GM18909 (cell line): ENCODE measurements at regions not wholly inside any gene's neighbourhood (a gene's known extent, or its start where the extent isn't known, plus 50 kb on each side); places are given as distances from the start of the nearest gene placed in this dataset.
"Not testable (repeated sequence)": the region's sequence is repeated elsewhere in the genome, so short reads cannot be mapped to it uniquely, and the experiment has no call there.

Experiments used
- ATAC-seq: cut with Tn5 transposase; IDR thresholded peaks from one replicate; pipeline ENCODE4 v1.9.1; 2021; ENCODE audit warnings: mild to moderate bottlenecking; ENCODE audit not compliant: unreplicated experiment, poor library complexity

DNA sequence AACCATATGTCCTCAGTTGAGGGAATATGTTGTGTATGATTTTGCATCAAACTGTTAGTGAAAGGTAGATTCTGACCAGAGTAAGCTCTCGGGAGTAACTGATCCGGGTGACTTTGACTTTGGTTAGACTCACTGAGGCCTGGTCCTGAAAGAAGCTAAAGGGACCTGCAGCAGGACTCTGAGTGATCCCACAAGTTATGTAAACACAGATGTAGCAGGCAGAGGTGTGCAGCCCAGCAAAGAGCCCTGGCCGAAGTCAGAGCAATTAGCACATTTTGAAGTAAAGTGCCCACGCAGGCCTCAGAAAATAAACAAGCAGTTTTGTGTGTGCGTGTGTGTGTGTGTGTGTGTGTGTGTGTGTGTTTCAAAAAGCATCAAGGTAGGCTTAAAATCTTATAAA, 245.6 kb upstream of the FERD3L start:
- ATAC-seq, result no peak

DNA sequence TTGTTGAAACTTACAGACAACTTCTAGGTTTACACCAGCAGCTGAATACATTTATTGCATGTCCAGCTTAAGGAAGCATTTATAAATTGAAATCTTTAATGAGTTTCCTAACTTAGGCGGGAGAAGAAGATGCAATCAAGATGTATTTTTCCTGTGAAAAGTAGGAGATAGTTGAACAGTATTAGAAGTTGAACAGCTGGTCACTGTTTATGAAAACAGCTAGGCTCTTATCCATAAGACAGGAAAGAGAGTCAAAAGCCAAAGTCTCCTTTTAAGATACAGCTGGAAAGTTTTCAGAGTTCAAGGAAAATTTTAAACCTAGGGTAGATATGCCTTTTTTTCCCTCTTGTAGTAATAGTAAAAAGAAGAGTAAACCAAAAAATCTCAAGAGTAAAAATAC, 236.1 kb upstream of the FERD3L start:
- ATAC-seq, result no peak

DNA sequence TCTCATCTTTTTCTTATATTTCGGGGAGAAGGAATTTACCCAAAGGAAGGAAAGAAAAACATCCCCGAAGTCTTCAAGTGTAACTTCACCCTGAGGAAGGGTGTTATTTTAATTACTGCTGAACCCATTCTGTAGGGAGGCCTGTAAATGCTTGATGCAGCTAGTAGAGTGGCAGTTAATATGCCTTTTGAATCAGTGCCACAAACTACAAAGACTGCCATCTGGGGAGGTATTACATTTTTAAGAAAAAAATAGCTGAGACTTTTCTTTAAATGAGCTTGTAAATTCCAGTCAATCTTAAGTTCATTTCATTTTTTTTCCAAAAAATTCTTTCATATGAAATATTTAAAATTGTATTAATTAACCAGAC, 233.1 kb upstream of the FERD3L start:
- no peak for ATAC-seq

DNA sequence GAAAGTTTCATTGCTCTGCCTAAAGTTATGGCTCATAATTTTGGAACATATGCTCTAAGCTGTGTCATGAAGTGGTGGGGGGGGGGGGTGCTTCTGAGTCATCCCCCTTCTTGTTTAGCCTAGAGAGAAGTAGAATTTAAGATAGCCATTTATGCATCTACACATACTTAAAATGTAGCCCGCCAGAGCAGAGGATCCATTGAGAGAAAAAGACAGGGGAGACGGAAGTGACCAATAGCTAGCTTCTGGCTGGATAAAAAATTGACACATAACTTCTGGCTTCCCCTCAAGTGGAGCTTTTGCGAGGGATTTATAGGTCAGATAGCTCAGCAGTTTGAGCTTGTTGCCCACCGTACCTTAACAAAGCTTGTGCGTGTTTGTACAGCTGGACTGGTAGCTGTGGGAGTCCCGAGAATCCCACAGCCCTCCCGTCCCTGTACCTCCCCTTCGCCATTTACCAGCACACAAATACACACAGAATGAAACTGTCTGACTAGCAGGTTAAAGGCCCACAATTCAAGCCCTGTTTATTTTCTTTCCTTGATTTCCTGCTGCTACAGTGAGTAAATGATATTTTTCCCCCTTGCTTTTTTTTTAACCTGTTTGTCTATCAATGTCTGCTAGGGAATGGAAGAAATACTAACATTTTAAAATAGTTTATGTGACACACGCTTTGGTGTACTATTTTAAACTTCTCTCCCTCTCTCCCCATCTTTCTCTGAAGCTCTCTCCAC, 232.6 kb upstream of the FERD3L start:
- ATAC-seq, result no peak

DNA sequence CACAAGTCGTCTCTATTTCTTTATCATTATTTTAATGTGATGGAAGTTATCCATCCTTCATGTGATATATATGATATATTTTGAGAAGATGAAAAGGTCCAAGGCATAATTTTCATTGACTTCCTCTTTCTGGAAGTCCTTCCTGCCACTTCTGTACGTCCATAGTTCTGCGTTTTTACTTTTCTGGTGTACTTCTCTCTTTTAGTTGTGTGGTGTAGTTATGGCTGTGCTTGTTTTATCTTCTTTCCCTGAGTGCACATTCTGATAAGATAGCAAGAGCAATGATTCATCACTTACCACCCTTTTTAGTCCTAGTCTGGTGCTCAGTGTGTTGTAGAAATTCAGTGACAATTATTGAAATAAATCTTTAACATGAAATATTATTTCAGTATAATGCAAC, 231.3 kb upstream of the FERD3L start:
- ATAC-seq, result no peak

DNA sequence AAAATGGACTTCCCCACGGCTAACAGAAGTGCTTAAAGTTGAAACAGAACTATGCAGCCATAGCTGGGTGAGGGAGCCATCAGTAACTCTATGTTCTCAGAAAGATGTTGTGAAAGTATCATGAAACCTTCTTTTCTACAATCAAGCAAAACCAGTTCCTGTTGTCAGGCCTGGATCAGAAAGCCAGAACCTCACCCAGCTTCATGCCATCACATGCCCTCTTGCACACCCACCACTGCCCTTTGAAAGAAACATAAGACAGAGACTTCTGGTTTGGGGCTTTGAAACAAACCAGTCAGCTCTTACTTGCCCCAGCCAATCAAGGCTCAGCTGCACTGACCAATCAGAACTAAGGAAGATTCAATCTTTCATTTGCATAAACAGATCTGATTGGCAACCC, 230.8 kb upstream of the FERD3L start:
- ATAC-seq, result no peak

DNA sequence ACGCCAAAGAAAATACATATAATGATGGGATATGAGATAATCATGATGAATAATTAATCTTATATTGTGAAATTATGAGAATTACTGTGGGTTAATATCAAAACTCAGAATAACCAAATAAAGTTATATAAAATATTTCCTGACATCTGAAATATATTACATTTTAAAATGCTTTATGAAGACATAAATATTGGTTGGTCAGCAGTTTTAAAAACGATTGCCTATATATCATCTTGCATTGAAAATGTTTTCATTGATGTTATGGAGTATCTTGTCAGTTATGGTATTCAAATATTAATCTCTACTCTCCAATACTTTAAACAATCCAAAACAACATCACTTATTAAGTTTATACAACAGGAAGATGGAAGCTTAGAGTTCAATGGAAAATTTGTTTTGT, 228.1 kb upstream of the FERD3L start:
- ATAC-seq, result no peak

DNA sequence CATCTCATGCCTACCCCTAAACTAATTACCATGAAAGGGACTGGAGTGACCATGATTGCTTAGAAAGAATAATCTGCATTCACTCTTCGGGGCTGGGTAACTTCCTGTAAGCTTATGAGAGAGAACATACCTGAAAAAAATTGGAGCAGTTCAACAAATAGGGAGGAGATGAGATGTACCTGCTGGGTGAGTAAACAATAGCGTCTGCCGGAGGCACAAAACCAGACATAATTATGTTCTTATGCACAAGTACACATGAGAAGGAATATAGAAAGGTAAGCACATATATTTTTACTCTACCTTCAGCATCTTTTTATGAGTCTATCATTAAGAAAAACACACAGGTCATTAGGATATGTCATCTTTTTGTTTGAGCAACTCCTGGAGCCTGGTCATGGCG, 224.6 kb upstream of the FERD3L start:
- no peak for ATAC-seq

DNA sequence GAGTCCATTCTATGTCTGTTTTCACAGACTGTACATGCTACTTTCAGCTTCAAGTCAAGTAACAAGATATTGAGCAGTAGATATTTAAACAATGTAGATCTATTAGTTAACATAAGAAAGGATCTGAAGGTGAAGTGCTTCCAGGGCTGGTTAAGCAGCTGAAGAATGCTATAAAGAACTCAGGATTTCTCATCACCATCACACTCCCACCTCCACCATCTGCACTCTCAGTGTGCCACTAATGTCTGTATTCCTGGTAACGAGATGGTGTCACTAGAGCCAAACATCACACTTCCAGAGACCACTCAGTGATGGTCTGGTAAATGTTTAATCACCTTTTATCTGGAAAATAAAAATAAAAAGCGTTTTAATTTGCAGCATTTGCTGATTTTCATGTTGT, 224.0 kb upstream of the FERD3L start:
- no peak for ATAC-seq

DNA sequence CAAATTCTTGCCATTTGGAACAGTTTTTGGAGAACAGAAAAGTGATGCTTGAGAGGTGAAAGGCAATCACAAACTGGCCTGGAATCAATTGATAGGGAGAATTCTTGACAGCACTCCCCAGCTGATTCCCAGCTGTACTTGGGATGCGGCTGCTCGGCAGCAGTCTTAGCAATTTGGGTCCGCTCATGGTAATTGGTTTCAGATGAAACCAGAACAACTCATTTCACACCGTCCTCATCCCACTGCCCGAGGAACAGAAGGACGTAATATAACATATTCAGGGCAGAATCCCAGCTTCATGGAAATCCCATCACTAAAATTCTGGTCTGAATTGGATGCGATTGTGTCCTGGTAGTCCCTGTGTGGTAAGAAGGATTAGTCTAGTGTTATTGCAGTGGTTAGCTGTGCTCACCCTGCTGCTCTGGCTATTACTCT, 223.3 kb upstream of the FERD3L start:
- ATAC-seq, result no peak

DNA sequence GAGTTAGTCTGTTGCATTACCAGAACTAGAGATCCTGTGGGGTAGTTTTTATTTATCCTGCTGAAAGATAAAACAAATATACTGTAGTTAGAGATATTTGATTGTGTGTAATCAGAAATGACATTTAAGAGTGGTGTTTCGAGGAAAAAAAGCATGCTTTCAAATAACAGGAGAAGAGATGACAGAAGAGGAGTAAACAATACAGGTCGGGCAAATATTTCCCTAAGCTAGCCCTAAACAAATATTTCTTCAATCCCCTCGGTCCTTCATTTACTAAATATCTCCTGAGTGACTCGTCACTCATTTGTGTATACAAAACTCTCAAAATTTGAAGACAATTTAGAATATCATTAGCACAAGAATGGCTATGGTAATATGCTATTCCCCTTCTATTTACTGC, 219.7 kb upstream of the FERD3L start:
- no peak for ATAC-seq

DNA sequence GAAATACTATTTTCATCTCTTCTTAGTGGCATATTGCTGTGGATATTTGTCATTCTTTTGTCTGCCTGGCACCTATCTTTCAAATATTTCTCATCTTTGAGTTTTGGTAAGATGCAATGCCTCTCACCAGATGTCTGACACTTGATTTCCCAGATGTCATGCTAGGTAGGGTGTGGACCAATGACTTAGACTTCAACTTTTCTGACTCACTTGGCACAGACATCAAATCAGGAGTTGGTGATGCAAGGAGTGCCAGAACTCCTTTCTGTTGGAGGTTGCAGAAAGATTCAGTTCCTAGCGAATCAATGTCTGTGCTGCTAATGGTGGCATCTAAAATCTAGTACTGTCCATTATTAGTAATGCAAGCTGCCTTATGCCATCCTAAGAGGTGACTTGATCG, 216.9 kb upstream of the FERD3L start:
- ATAC-seq, result no peak

DNA sequence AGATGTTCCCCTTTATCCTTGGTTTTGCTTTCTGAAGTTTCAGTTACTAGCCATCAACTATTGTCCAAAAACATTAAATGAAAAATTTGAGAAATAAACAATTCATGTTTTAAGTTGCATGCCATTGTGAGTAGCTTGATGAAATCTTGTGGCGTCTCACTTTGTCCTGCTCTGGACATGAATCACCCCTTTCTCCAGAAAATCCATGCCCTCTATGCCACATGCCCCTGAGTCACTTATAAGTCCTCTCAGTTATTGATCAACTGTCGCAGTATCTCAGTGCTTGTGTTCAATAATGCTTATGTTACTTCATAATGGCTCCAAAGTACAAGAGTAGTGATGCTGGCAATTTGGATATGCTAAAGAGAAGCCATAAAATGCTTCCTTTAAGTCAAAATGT, 208.0 kb upstream of the FERD3L start:
- ATAC-seq, result no peak

DNA sequence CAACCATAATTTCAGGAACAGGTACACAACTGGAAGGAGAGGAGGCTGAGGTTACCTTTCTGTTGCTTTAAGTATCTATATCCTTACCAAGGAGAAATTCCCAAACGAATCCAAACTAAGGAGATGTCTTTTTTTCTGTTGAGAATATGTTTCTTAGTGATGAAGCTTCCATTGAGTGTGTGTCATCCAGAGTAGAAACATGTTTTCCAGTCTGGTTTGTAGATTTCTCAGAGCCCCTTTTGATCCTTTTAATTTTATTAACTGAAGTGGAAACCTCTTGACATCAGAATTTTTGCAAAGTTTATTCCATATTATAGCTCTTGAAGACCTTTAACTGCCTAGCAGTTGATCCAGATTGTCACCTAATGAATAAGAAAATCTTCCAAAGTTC, 207.1 kb upstream of the FERD3L start:
- ATAC-seq, result no peak

DNA sequence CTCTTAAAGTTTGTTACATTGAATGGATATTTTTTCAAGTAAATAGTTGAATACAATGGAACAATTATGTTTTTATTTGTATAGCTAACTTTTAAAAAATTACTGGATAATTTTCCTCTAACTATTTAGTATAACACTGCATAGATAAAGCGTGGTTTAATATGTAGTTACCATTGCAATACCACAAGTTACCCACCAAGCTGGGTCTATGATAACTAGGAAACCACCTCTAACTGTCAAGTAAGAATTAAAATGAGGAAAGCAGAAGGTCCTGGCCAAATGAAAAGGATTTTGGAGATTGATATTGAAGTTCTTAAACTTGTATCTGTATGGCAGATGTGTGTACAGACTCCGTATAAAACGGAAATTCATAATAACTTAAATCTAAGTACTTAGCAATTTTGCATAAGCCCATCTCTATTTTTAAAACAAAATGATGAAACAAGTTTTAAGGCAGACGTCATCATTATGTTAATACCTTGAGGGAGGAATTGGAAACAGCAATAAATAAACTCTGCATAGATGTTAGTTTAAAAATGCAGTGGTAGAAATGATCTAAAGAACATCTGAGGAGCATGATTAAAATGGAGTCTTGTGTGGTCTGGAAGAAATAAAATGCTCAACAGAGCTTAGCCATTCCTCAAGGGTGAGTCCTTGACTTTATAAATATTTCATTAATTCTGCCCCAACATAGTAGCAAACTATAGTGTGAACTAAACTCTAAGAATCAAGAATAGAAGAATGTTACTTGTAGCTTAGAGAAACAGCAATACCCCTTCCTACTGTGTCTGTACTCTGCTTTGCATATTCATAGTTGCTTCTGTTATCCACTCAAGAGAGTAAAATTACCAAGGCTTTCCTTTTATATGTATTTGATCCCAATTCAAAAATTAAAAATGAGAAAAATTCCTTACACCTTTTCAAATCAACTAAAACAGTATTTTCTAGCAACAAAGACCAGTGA, 206.4 kb upstream of the FERD3L start:
- no peak for ATAC-seq

DNA sequence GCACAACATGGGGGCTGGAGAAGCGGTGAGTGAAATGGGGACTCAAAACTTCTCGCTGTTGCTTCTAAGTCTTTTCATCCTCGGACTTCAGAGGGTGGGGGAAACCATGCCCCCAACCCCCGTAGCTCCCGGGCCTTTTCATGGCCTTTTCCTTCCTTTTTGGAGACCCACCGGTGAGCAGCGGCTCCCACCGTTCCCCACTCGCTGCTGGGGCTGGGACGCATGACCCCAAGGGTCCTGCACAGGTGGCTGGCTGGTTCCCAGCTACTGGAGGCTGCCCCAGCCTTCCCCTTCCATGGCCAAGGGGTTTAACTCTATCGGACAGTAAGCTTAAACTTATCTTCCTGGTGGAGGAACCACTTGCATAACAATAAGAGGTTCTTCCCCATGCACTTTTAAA, 194.3 kb upstream of the FERD3L start:
- no peak for ATAC-seq

DNA sequence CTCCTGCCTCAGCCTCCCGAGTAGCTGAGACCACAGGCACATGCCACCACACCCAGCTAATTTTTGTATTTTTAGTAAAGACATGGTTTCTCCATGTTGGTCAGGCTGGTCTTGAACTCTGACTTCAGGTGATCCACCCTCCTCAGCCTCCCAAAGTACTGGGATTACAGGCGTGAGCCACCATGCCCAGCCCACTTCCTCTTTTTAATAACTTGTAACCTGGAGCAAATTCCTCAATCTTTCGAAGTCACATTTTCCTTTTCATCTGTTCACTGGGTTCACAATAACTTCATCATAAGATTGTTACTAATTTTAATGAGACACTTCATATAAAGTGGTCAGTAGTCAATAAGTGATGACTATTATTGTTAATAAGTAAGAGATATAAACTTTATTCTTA, 193.3 kb upstream of the FERD3L start:
- ATAC-seq, result not testable (repeated sequence)

DNA sequence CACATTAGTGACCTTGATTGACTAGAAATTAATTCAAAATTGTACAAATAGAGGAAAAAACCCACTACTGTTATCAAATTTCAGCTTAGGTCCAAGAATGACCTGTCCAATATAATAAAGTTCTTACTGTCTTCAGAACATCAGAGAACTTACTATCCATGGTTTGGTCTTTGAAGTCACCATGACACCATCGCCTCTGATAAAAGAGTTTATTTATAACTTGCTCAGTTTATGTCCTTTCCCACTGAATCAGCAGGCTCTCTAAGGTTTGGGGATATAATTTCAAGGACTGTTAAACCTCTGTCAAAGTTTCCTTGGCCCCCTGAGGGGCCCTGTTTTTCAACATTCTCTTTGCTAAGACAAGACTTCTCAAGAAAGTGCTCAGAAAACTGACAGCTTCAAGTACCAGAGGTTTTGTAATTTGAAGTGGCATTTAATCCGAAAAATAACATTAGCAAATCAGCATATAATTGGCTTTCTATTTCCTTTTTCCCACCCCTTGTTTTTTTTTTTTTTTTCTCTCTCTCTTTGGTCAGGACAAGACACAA, 191.7 kb upstream of the FERD3L start:
- ATAC-seq, result no peak

DNA sequence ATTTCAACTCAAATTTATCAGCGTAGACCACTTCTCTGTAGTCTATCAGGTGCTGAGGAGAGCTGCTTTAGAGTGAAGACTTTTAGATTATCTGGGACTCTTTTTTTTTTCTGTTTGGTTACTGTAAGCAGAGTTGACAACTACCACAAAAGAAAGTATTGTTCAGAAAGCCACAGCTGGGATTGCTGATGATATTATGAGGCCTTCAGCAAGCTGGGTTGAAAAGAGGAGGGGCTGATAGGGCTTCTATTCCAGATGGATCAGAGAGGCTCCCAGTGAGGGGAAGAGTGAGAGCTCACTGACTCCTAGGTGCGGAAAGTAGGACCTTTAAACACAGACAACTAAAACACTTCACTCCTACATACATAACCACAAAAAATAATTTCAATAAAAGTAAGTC, 188.5 kb upstream of the FERD3L start:
- ATAC-seq, result no peak

DNA sequence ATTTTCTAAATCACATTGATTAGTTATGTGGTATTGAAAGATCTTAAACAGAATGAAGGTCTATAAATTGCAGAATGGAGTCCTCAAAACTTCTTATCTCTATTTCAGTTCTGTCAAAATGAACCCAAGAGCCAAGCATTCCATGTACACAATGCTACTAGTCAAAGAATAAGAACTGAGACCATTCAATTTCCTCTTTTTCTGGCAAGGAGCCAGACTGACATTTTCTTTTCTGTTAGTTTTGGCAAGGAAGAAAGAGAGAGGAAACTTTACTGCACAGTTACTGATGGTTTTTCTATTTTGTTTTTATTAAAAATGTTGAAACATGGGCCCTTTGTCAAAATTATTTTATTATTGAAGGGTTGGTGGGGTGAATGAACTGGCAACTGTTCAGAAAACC, 181.8 kb upstream of the FERD3L start:
- no peak for ATAC-seq

DNA sequence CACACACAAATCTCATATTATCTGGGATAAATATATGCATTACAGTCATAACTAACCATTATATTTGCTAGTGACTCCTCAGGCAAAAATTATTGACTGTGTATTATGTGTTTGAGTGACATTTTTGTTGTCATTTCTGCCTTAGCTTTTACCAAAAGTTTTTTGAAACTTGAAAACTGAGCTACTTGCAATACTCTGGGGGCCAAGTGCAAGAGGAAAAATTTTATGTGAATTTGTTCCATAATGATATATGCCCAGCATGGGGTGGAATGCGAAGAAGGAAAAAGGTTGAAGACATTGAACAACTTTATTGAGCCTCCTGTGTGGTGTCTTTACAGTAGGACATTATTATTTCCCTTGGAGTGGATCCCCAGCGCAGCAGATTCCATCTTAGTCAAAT, 176.8 kb upstream of the FERD3L start:
- no peak for ATAC-seq
